Panc1 (cell line): ENCODE measurements at regions not wholly inside any gene's neighbourhood (a gene's known extent, or its start where the extent isn't known, plus 50 kb on each side); places are given as distances from the start of the nearest gene placed in this dataset.

ENCODE experiments used
- CTCF ChIP-seq: fragments of 450-650 bp; IDR thresholded peaks from 2 replicates; pipeline ENCODE4 v1.5.1; 2017; ENCODE audit warnings: mild to moderate bottlenecking
- POLR2AphosphoS5 ChIP-seq: IDR thresholded peaks from 2 replicates; pipeline ENCODE4 v1.6.1; 2012; ENCODE audit warnings: mild to moderate bottlenecking, low read depth, low read length, moderate library complexity
- TF ChIP-seq, protein P1 (sequence below), 2 experiments: IDR thresholded peaks; 2 replicates each; pipeline ENCODE4 v1.6.1; 2011 to 2012; ENCODE audit warnings: low read depth in 2 of 2, control low read depth in 1 of 2, low read length in 1 of 2, mild to moderate bottlenecking in 1 of 2, moderate library complexity in 1 of 2; ENCODE audit not compliant: insufficient read depth in 1 of 2

DNA sequence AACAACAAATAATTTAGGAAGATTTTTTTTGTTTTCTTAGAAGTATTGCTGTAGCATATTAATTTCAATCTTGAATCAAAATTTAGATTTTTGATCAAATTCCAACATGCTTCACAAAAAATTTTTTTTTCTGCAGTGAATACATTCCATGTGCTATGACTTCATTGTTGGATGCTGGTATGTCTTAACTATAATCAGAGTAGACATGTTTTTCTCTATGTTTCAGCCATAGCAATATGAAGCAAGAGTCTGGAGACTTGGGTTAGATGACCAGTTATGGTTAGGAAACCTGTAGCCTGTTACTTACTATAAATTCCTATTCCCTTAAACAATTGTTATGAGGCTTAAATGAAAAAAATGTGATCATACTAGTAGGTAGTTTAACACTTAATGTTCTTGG, 176.1 kb upstream of the CHL1 start:
- TF ChIP-seq CTCF (no peak), POLR2AphosphoS5 (no peak)
- TF ChIP-seq, protein P1, sequence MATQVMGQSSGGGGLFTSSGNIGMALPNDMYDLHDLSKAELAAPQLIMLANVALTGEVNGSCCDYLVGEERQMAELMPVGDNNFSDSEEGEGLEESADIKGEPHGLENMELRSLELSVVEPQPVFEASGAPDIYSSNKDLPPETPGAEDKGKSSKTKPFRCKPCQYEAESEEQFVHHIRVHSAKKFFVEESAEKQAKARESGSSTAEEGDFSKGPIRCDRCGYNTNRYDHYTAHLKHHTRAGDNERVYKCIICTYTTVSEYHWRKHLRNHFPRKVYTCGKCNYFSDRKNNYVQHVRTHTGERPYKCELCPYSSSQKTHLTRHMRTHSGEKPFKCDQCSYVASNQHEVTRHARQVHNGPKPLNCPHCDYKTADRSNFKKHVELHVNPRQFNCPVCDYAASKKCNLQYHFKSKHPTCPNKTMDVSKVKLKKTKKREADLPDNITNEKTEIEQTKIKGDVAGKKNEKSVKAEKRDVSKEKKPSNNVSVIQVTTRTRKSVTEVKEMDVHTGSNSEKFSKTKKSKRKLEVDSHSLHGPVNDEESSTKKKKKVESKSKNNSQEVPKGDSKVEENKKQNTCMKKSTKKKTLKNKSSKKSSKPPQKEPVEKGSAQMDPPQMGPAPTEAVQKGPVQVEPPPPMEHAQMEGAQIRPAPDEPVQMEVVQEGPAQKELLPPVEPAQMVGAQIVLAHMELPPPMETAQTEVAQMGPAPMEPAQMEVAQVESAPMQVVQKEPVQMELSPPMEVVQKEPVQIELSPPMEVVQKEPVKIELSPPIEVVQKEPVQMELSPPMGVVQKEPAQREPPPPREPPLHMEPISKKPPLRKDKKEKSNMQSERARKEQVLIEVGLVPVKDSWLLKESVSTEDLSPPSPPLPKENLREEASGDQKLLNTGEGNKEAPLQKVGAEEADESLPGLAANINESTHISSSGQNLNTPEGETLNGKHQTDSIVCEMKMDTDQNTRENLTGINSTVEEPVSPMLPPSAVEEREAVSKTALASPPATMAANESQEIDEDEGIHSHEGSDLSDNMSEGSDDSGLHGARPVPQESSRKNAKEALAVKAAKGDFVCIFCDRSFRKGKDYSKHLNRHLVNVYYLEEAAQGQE (IDR thresholded peaks at IDR 0.05; ENCODE audit: insufficient read depth in 1 of 2, low read depth in 2 of 2, low read length in 1 of 2) = no peak
